ENCODE measurements at regions not wholly inside any gene's neighbourhood (a gene's known extent, or its start where the extent isn't known, plus 50 kb on each side); places are given as distances from the start of the nearest gene placed in this dataset.
A peak's percentile ranks its signal among the peaks of the same experiment; 100 is the strongest.

- DNase-seq: no peak
- Mint-ChIP-seq H3K27ac (no peak overlapping the region), H3K4me1 (no peaks in the 10 kb centered on the region), H3K27me3 (no peaks in the 10 kb centered on the region), H3K36me3 (ENCODE audit: low read depth) (no peaks in the 10 kb centered on the region), H3K4me3 (no peak overlapping the region), H3K9me3 (no peaks in the 10 kb centered on the region)
- intact Hi-C loops (cut with micrococcal nuclease): no loop called here
These were observed 436.3 kb upstream of the KLF4 start for GRCh38 chr9:107925749-107926297.

GRCh38 chr9:107922260-107922659 lies 432.7 kb upstream of the KLF4 start:
- Mint-ChIP-seq H3K27ac (no peak overlapping the region), H3K4me1 (no peaks in the 10 kb centered on the region), H3K36me3 (ENCODE audit: low read depth) (no peaks in the 10 kb centered on the region), H3K27me3 (no peaks in the 10 kb centered on the region), H3K9me3 (no peaks in the 10 kb centered on the region), H3K4me3 (no peak overlapping the region)
- no peak for DNase-seq
- intact Hi-C loops (cut with micrococcal nuclease): no loop called here

DNA sequence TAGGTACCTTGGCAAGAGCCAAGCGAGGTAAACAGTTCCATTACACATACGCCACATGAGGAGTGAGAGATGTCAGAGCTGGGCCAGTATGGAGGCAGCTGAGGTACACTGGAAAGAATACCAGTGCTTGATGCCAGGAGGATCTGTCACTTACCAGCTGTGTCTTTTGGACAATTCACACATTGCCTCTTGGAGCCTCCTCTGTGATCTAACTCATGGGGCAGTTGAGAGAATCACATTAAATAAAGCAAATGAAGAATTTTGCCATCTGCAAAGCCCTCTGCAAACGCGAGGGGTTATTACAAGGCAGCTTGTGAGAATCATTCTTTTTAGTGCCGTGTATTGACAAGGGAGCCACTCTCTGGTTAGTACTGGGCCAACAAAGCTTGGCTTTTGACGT lies 429.7 kb upstream of the KLF4 start:
- intact Hi-C loops (cut with micrococcal nuclease): no loop called here
- Mint-ChIP-seq H3K27me3 (no peaks in the 10 kb centered on the region), H3K27ac (no peak overlapping the region), H3K4me3 (no peak overlapping the region), H3K9me3 (no peaks in the 10 kb centered on the region), H3K36me3 (ENCODE audit: low read depth) (no peaks in the 10 kb centered on the region), H3K4me1 (no peaks in the 10 kb centered on the region)
- no peak for DNase-seq

GRCh38 chr9:107918749-107919148 lies 429.2 kb upstream of the KLF4 start:
- H3K4me1 Mint-ChIP-seq: no peaks in the 10 kb centered on the region
- H3K27ac Mint-ChIP-seq: no peak overlapping the region
- H3K9me3 Mint-ChIP-seq: no peaks in the 10 kb centered on the region
- intact Hi-C loops (cut with micrococcal nuclease): no loop called here
- no peak overlapping the region for H3K4me3 Mint-ChIP-seq
- H3K36me3 Mint-ChIP-seq (ENCODE audit: low read depth): no peaks in the 10 kb centered on the region
- no peak for DNase-seq
- no peaks in the 10 kb centered on the region for H3K27me3 Mint-ChIP-seq

- DNase-seq: no peak
- no peak overlapping the region for H3K4me3 Mint-ChIP-seq
- no peak overlapping the region for H3K27ac Mint-ChIP-seq
- no peaks in the 10 kb centered on the region for H3K9me3 Mint-ChIP-seq
- H3K27me3 Mint-ChIP-seq: no peaks in the 10 kb centered on the region
- H3K36me3 Mint-ChIP-seq (ENCODE audit: low read depth): no peaks in the 10 kb centered on the region
- no peaks in the 10 kb centered on the region for H3K4me1 Mint-ChIP-seq
- intact Hi-C loops (cut with micrococcal nuclease): no loop called here
These were observed 424.6 kb upstream of the KLF4 start for GRCh38 chr9:107914151-107914550.

- H3K27ac Mint-ChIP-seq: no peak overlapping the region
- H3K27me3 Mint-ChIP-seq: no peaks in the 10 kb centered on the region
- no peaks in the 10 kb centered on the region for H3K4me1 Mint-ChIP-seq
- H3K36me3 Mint-ChIP-seq (ENCODE audit: low read depth): no peaks in the 10 kb centered on the region
- no peak overlapping the region for H3K4me3 Mint-ChIP-seq
- H3K9me3 Mint-ChIP-seq: no peaks in the 10 kb centered on the region
- intact Hi-C loops (cut with micrococcal nuclease): no loop called here
- no peak for DNase-seq
These were observed 418.1 kb upstream of the KLF4 start for GRCh38 chr9:107907715-107908114.

DNA sequence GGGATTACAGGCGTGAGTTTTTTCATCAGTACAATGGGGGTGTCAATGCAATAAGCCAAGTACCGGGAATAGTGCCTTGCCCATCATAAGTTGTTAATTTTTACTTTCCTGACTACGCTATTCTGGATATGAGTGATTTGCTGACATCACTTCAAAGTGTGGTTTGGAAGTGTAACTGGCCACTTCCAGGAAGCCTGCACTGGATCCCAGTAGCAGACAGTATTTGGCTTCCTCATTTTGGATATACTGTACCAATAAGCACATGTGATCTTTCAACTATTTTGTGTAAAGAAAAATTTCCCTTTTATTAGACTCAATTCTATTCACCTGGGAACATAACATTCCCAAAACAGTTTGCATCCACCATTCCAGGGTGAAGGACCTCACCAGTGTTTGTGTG lies 417.7 kb upstream of the KLF4 start:
- intact Hi-C loops (cut with micrococcal nuclease): no loop called here
- Mint-ChIP-seq H3K4me1 (no peaks in the 10 kb centered on the region), H3K9me3 (no peaks in the 10 kb centered on the region), H3K27ac (no peak overlapping the region), H3K4me3 (no peak overlapping the region), H3K36me3 (ENCODE audit: low read depth) (no peaks in the 10 kb centered on the region), H3K27me3 (no peaks in the 10 kb centered on the region)
- DNase-seq: no peak

DNA sequence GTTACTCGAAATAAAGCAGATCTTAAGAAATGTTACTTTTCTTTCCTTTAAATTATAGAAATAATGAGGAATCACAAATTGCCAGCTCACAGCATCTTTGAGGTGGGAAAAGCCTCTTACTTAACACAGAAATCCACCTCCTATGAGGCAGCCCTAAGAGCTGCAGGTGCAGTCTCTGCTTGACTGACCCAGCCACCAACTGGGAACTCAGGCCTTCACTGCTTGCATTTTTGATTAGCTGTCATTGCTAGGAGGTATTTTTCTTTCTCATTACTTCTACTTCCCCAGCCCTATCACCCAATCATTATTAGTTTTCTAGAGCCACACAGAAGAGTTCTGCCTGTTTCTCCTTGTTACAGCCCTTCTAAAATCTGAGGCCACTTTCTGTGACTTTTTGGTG lies 416.5 kb upstream of the KLF4 start:
- no peak overlapping the region for H3K27ac Mint-ChIP-seq
- H3K4me3 Mint-ChIP-seq: no peak overlapping the region
- no peaks in the 10 kb centered on the region for H3K36me3 Mint-ChIP-seq (ENCODE audit: low read depth)
- H3K27me3 Mint-ChIP-seq: no peaks in the 10 kb centered on the region
- no peak for DNase-seq
- H3K4me1 Mint-ChIP-seq: no peaks in the 10 kb centered on the region
- no peaks in the 10 kb centered on the region for H3K9me3 Mint-ChIP-seq
- intact Hi-C loops (cut with micrococcal nuclease): no loop called here

DNA sequence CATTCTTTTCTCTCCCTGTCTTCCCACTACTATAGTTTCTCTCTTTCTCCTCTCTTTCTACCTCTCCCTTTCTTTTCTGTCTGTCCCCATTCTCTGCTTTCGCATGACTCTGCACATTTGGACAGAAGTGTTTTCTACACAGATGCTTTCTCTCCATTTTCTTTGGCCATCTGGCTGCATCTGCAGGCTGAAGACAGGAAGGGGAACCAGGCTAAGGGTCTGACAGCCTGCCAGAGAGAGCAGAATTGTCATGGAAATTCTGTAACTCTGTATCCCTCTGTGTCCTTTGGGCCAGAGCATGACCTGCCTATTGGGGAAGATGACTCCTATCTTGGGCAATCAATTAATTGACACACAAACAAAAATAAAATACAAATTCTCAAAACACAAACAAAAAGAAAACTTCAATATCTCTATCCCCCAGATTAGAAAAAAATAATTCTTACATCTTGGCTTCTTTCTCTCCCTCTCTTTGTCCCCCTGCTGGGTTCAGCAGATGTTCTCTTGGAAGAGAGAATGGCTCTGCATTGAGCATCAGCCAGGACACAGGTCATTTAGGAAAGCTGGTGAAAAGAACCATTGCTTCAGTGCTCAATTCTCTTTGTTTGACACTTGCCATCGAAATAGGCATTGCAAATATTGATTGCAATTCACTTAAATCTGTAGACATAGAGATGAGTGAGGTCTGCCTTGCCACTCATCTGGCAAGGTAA lies 415.9 kb upstream of the KLF4 start:
- intact Hi-C loops (cut with micrococcal nuclease): no loop called here
- Mint-ChIP-seq H3K4me3 (no peak overlapping the region), H3K36me3 (ENCODE audit: low read depth) (no peaks in the 10 kb centered on the region)

DNA sequence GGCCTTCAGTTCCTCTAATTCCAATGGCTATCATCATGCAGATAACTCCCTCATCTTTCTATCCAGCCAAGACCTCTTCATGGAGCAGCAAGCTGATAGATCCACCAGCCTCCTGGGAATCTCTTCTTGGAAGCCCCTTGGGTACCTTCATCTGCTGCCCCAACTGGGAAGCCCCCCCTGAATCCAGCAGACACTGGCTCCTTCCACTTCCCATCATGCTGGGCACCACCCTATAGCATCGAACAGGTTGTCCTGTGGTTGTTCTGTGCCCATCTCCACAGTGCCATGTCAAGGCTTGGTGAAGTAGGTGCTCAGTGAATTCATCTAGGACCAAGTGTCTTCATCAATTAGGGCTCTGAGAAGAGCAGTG lies 410.4 kb upstream of the KLF4 start:
- H3K27me3 Mint-ChIP-seq: no peaks in the 10 kb centered on the region
- no peaks in the 10 kb centered on the region for H3K36me3 Mint-ChIP-seq (ENCODE audit: low read depth)
- intact Hi-C loops (cut with micrococcal nuclease): no loop called here
- no peak overlapping the region for H3K27ac Mint-ChIP-seq
- no peaks in the 10 kb centered on the region for H3K4me1 Mint-ChIP-seq
- H3K4me3 Mint-ChIP-seq: no peak overlapping the region
- DNase-seq: no peak
- H3K9me3 Mint-ChIP-seq: no peaks in the 10 kb centered on the region

More for the DNA sequence above, 415.9 kb upstream of the KLF4 start:
- no peak overlapping the region for H3K27ac Mint-ChIP-seq
- no peaks in the 10 kb centered on the region for H3K27me3 Mint-ChIP-seq
- DNase-seq: no peak
- no peaks in the 10 kb centered on the region for H3K4me1 Mint-ChIP-seq
- no peaks in the 10 kb centered on the region for H3K9me3 Mint-ChIP-seq

DNA sequence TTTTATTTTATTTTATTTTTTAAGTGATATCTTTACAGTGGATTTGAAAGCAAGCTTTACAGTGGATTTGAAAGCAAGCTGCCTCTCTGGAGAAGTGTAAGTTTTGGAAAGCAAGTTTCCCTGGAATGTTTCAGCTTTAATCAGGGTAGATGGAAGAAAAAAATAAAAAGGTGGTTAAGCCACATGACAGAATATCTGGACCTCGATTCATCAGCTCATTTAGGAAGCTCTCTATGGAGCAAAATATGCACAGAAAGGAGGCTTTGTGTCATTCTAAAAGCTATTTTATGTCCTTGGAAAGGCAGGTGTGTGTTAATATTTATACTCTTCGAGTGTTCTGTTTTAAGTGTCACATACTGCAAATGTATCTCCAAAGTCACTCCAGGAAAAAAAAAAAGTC lies 409.2 kb upstream of the KLF4 start:
- H3K4me1 Mint-ChIP-seq: no peaks in the 10 kb centered on the region
- no peaks in the 10 kb centered on the region for H3K36me3 Mint-ChIP-seq (ENCODE audit: low read depth)
- H3K27me3 Mint-ChIP-seq: no peaks in the 10 kb centered on the region
- no peaks in the 10 kb centered on the region for H3K9me3 Mint-ChIP-seq
- H3K27ac Mint-ChIP-seq: no peak overlapping the region
- intact Hi-C loops (cut with micrococcal nuclease): no loop called here
- H3K4me3 Mint-ChIP-seq: no peak overlapping the region
- DNase-seq: no peak

- Mint-ChIP-seq H3K9me3 (no peaks in the 10 kb centered on the region), H3K4me3 (no peak overlapping the region), H3K36me3 (ENCODE audit: low read depth) (no peaks in the 10 kb centered on the region), H3K4me1 (no peaks in the 10 kb centered on the region), H3K27me3 (no peaks in the 10 kb centered on the region), H3K27ac (no peak overlapping the region)
- no peak for DNase-seq
- intact Hi-C loops (cut with micrococcal nuclease): no loop called here
These were observed 407.0 kb upstream of the KLF4 start for GRCh38 chr9:107896544-107896943.

DNA sequence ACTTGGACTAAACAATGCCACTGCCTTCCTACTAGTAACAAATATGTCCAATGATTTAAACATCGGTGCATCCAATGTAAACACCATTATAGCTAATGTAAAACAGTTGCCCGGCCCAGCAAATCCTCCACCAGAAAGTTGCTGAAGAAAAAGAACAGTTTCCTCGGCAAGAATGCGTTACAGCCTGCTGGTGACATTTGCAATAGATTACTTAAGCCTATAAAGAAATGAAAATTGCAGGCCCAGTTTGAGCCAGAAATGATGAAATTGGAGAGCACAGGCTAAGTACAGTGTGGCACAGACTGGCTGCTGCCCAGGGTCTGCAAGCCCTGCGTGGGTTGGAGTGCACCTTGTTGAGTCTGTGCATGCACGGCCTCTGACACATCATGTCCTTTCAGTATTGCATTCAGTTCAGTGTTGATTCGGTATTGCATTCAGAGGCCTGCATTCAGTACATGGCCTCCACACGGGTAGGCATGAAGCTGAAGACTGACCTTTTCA lies 406.0 kb upstream of the KLF4 start:
- DNase-seq: no peak
- Mint-ChIP-seq H3K36me3 (ENCODE audit: low read depth) (no peaks in the 10 kb centered on the region), H3K9me3 (peaks cover 3% of the 10 kb centered on the region), H3K27me3 (no peaks in the 10 kb centered on the region), H3K27ac (no peak overlapping the region), H3K4me1 (no peaks in the 10 kb centered on the region), H3K4me3 (no peak overlapping the region)
- intact Hi-C loops (cut with micrococcal nuclease): no loop called here

- no peak overlapping the region for H3K4me3 Mint-ChIP-seq
- no peaks in the 10 kb centered on the region for H3K27me3 Mint-ChIP-seq
- intact Hi-C loops (cut with micrococcal nuclease): no loop called here
- peak overlapping the region; percentile 34 for H3K27ac Mint-ChIP-seq
- no peaks in the 10 kb centered on the region for H3K4me1 Mint-ChIP-seq
- peaks cover 7% of the 10 kb centered on the region for H3K9me3 Mint-ChIP-seq
- DNase-seq: no peak
- H3K36me3 Mint-ChIP-seq (ENCODE audit: low read depth): no peaks in the 10 kb centered on the region
These were observed 405.1 kb upstream of the KLF4 start for GRCh38 chr9:107894572-107895261.

Data from activated CD4-positive, alpha-beta T cell treated with anti-CD3 and anti-CD28 coated beads, Interleukin-2, amount 10 ng/mL, durations not matched to agents 24 days and 14 days (primary cell).